Vagina (tissue), 2 donors: ENCODE measurements at regions not wholly inside any gene's neighbourhood (a gene's known extent, or its start where the extent isn't known, plus 50 kb on each side); places are given as distances from the start of the nearest gene placed in this dataset.

Experiments used
- CTCF ChIP-seq, 3 experiments: fragments of 450-650 bp in 2 of 3; fragments of 200-600 bp in 1 of 3; sonication (generic) in 1 of 3; IDR thresholded peaks; one replicate each; pipeline ENCODE4 v1.5.1; 2017 to 2019; ENCODE audit warnings: antibody characterized with exemption in 3 of 3, mild to moderate bottlenecking in 2 of 3, moderate library complexity in 2 of 3
- POLR2A ChIP-seq, 2 donors: fragments of 450-650 bp; IDR thresholded peaks; one replicate each; pipeline ENCODE4 v1.6.1; 2017; ENCODE audit warnings: antibody characterized with exemption in 2 of 2, mild to moderate bottlenecking in 2 of 2, moderate library complexity in 2 of 2
- POLR2AphosphoS5 ChIP-seq, 2 donors: sonication (generic); formaldehyde crosslinking; IDR thresholded peaks; one replicate each; pipeline ENCODE4 v1.9.0; 2017; ENCODE audit warnings: antibody characterized with exemption in 2 of 2, mild to moderate bottlenecking in 2 of 2, low read depth in 1 of 2; ENCODE audit not compliant: insufficient read depth in 1 of 2

GRCh38 chr15:35151782-35152181 lies 66.7 kb upstream of the NANOGP8 start:
- TF ChIP-seq POLR2AphosphoS5 (IDR thresholded peaks at IDR 0.05; ENCODE audit: insufficient read depth in 1 of 2, low read depth in 1 of 2) (no peak), POLR2A (IDR thresholded peaks at IDR 0.05) (no peak), CTCF (IDR thresholded peaks at IDR 0.05) (no peak)
